ENCODE measurements at regions not wholly inside any gene's neighbourhood (a gene's known extent, or its start where the extent isn't known, plus 50 kb on each side); places are given as distances from the start of the nearest gene placed in this dataset.

- no peak for DNase-seq (ENCODE audit: low spot score)
Observed at GRCh38 chr3:6182909-6183308, 678.0 kb upstream of the GRM7 start.

- DNase-seq (ENCODE audit: low spot score) = no peak
Observed at GRCh38 chr3:6189384-6189783, 671.5 kb upstream of the GRM7 start.

GRCh38 chr3:6204891-6205290 lies 656.0 kb upstream of the GRM7 start:
- no peak for DNase-seq (ENCODE audit: low spot score)

GRCh38 chr3:6216135-6217026 lies 644.5 kb upstream of the GRM7 start:
- no peak for DNase-seq (ENCODE audit: low spot score)

GRCh38 chr3:6220447-6220846 lies 640.5 kb upstream of the GRM7 start:
- DNase-seq (ENCODE audit: low spot score) = no peak

GRCh38 chr3:6222069-6222468 lies 638.8 kb upstream of the GRM7 start:
- DNase-seq (ENCODE audit: low spot score) = no peak

GRCh38 chr3:6223572-6223971 lies 637.3 kb upstream of the GRM7 start:
- no peak for DNase-seq (ENCODE audit: low spot score)

GRCh38 chr3:6228958-6229683 lies 631.8 kb upstream of the GRM7 start:
- DNase-seq (ENCODE audit: low spot score) = no peak

- DNase-seq (ENCODE audit: low spot score) = no peak
Observed at GRCh38 chr3:6229778-6230410, 631.0 kb upstream of the GRM7 start.

- DNase-seq (ENCODE audit: low spot score) = no peak
Observed at GRCh38 chr3:6242104-6242503, 618.8 kb upstream of the GRM7 start.

GRCh38 chr3:6248528-6248927 lies 612.4 kb upstream of the GRM7 start:
- DNase-seq (ENCODE audit: low spot score) = no peak

- no peak for DNase-seq (ENCODE audit: low spot score)
Observed at GRCh38 chr3:6249679-6250078, 611.2 kb upstream of the GRM7 start.

GRCh38 chr3:6250167-6250566 lies 610.7 kb upstream of the GRM7 start:
- no peak for DNase-seq (ENCODE audit: low spot score)

GRCh38 chr3:6251612-6252400 lies 609.1 kb upstream of the GRM7 start:
- DNase-seq (ENCODE audit: low spot score) = no peak

GRCh38 chr3:6254490-6254889 lies 606.4 kb upstream of the GRM7 start:
- no peak for DNase-seq (ENCODE audit: low spot score)

GRCh38 chr3:6255229-6255628 lies 605.7 kb upstream of the GRM7 start:
- DNase-seq (ENCODE audit: low spot score) = no peak

- no peak for DNase-seq (ENCODE audit: low spot score)
Observed at GRCh38 chr3:6260551-6261191, 600.2 kb upstream of the GRM7 start.

- DNase-seq (ENCODE audit: low spot score) = no peak
Observed at GRCh38 chr3:6262010-6262409, 598.9 kb upstream of the GRM7 start.

- no peak for DNase-seq (ENCODE audit: low spot score)
Observed at GRCh38 chr3:6264036-6264435, 596.9 kb upstream of the GRM7 start.

- DNase-seq (ENCODE audit: low spot score) = no peak
Observed at GRCh38 chr3:6264906-6265305, 596.0 kb upstream of the GRM7 start.

GRCh38 chr3:6266135-6266534 lies 594.8 kb upstream of the GRM7 start:
- DNase-seq (ENCODE audit: low spot score) = no peak

GRCh38 chr3:6273878-6274277 lies 587.0 kb upstream of the GRM7 start:
- DNase-seq (ENCODE audit: low spot score) = no peak
